ENCODE measurements at regions not wholly inside any gene's neighbourhood (a gene's known extent, or its start where the extent isn't known, plus 50 kb on each side); places are given as distances from the start of the nearest gene placed in this dataset.

GRCh38 chr4:26000274-26000950 is 86.4 kb downstream of the SMIM20 start:
- TF ChIP-seq, protein P1, sequence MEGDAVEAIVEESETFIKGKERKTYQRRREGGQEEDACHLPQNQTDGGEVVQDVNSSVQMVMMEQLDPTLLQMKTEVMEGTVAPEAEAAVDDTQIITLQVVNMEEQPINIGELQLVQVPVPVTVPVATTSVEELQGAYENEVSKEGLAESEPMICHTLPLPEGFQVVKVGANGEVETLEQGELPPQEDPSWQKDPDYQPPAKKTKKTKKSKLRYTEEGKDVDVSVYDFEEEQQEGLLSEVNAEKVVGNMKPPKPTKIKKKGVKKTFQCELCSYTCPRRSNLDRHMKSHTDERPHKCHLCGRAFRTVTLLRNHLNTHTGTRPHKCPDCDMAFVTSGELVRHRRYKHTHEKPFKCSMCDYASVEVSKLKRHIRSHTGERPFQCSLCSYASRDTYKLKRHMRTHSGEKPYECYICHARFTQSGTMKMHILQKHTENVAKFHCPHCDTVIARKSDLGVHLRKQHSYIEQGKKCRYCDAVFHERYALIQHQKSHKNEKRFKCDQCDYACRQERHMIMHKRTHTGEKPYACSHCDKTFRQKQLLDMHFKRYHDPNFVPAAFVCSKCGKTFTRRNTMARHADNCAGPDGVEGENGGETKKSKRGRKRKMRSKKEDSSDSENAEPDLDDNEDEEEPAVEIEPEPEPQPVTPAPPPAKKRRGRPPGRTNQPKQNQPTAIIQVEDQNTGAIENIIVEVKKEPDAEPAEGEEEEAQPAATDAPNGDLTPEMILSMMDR (IDR thresholded peaks at IDR 0.05) = no peak
- TF ChIP-seq POLR2A (IDR thresholded peaks at IDR 0.05) = no peak
